Breast epithelium (tissue), 3 donors: ENCODE measurements at regions not wholly inside any gene's neighbourhood (a gene's known extent, or its start where the extent isn't known, plus 50 kb on each side); places are given as distances from the start of the nearest gene placed in this dataset.

ENCODE experiments used
- POLR2A ChIP-seq: fragments of 450-650 bp; IDR thresholded peaks from one replicate; pipeline ENCODE4 v1.6.1; 2016; ENCODE audit warnings: antibody characterized with exemption, mild to moderate bottlenecking, moderate library complexity
- POLR2AphosphoS5 ChIP-seq, 3 donors: sonication (generic); formaldehyde crosslinking; IDR thresholded peaks; one replicate each; pipeline ENCODE4 v1.6.1; 2017; ENCODE audit warnings: antibody characterized with exemption in 3 of 3
- TF ChIP-seq, protein P1 (sequence below), 3 donors: fragments of 450-650 bp; IDR thresholded peaks; one replicate each; pipeline ENCODE4 v1.5.1; 2016 to 2017; ENCODE audit warnings: antibody characterized with exemption in 3 of 3, mild to moderate bottlenecking in 3 of 3, moderate library complexity in 3 of 3

DNA sequence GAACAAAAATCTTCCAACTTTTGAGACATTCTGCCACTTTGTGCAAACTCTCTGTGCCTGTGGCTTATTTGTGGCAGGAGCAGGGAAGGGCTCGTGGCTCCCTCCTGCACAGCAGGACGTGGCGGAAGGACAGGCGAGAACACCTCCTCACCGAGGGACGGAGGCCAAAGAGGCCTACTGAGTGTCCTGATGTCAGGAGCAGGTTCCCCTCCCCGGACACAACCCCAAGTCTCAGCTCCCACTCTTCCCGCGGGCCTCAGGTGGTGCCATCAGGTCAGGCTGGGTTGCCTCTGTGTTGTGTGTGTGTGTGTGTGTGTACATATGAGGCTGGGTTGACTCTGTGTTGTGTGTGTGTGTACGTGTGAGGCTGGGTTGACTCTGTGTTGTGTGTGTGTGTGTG is 136.8 kb upstream of the LPCAT1 start:
- TF ChIP-seq, protein P1, sequence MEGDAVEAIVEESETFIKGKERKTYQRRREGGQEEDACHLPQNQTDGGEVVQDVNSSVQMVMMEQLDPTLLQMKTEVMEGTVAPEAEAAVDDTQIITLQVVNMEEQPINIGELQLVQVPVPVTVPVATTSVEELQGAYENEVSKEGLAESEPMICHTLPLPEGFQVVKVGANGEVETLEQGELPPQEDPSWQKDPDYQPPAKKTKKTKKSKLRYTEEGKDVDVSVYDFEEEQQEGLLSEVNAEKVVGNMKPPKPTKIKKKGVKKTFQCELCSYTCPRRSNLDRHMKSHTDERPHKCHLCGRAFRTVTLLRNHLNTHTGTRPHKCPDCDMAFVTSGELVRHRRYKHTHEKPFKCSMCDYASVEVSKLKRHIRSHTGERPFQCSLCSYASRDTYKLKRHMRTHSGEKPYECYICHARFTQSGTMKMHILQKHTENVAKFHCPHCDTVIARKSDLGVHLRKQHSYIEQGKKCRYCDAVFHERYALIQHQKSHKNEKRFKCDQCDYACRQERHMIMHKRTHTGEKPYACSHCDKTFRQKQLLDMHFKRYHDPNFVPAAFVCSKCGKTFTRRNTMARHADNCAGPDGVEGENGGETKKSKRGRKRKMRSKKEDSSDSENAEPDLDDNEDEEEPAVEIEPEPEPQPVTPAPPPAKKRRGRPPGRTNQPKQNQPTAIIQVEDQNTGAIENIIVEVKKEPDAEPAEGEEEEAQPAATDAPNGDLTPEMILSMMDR (IDR thresholded peaks at IDR 0.05) = no peak
- TF ChIP-seq POLR2A = no peak
- no peak for TF ChIP-seq POLR2AphosphoS5 (IDR thresholded peaks at IDR 0.05)
